Fibroblast of the aortic adventitia (primary cell): ENCODE measurements at regions not wholly inside any gene's neighbourhood (a gene's known extent, or its start where the extent isn't known, plus 50 kb on each side); places are given as distances from the start of the nearest gene placed in this dataset.

ENCODE experiments used
- DNase-seq: peaks from one replicate; pipeline ENCODE4 v3.0.0-alpha.2; 2010; ENCODE audit warnings: low read depth
- H3K4me3 ChIP-seq: 2 replicates; pipeline ENCODE4 v1.5.1; 2011; ENCODE audit warnings: low read depth, mild to moderate bottlenecking, control low read depth, low read length, moderate library complexity
- CTCF ChIP-seq: IDR thresholded peaks from 2 replicates; pipeline ENCODE4 v1.5.1; 2011; ENCODE audit warnings: mild to moderate bottlenecking, low read length, control low read depth, inconsistent platforms; ENCODE audit not compliant: insufficient read depth

GRCh38 chr18:39647627-39648534, 2082.3 kb upstream of the CELF4 start:
- no peak for TF ChIP-seq CTCF
- H3K4me3 ChIP-seq, result no peak overlapping the region
- DNase-seq, result peak; percentile 79

- no peak overlapping the region for H3K4me3 ChIP-seq
- no peak for DNase-seq
- no peak for TF ChIP-seq CTCF
Observed at GRCh38 chr18:39638224-39638623, 2072.6 kb upstream of the CELF4 start.

DNA sequence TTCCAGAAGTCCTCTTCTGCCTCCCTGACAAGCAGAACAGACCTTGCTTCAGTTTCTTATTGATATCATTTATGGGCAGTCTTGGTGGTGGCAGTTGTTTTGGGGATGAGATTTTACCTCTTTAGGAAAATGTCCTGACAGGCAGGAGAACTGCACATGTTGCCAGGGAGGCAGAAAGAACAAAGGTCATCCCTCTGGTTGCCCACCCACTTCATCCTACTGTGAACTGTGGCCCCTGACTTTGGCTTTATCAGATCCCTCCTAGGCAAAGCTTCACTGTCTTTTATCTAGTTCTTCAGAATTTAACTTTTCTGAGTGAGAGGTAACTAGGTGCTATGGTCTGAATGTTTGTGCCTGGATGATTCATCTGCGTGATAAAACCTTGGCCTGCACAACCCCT, 2071.3 kb upstream of the CELF4 start:
- no peak for TF ChIP-seq CTCF
- H3K4me3 ChIP-seq, result no peak overlapping the region
- DNase-seq, result no peak

DNA sequence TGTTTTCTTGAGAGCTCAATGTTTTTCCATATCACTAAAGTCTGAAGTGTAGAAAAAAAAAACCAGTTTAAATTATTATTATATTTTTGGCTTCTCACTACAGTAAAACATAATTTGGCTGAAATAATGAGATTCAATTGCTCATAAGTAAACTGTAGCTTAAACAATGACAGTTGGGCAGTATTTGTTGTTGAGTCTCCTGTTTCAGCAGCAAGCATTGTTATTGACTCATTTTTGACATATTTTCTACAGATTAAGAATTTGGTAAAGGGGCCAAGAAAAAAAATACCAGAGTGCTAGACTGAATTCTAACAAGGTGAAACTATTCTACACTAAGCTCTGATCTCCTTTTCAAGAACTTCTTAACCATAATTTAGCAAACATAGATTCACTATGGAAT, 2070.4 kb upstream of the CELF4 start:
- peak; percentile 8 for DNase-seq
- no peak for TF ChIP-seq CTCF
- no peak overlapping the region for H3K4me3 ChIP-seq

DNA sequence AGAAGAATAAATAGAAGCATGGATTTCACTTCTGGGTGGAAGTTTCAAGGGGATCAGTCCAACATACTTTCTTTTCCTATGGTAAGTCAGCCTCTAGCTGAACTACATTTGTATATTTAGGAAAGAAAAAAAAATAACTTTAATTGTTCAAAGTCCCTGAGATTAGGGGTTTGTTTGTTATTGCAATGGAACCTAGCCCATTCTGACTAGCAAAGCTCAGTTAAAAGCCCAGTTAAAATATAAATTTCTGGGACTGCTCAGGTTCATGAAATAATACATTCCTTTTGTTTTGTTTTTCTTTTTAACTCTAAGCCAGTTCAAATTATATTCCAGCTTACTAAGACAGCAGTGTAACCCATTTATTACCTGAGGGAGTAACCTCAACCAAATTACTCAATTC, 2069.6 kb upstream of the CELF4 start:
- DNase-seq, result no peak
- no peak for TF ChIP-seq CTCF
- H3K4me3 ChIP-seq, result no peak overlapping the region

GRCh38 chr18:39627936-39628335, 2062.3 kb upstream of the CELF4 start:
- no peak for DNase-seq
- H3K4me3 ChIP-seq, result no peak overlapping the region
- TF ChIP-seq CTCF, result no peak

DNA sequence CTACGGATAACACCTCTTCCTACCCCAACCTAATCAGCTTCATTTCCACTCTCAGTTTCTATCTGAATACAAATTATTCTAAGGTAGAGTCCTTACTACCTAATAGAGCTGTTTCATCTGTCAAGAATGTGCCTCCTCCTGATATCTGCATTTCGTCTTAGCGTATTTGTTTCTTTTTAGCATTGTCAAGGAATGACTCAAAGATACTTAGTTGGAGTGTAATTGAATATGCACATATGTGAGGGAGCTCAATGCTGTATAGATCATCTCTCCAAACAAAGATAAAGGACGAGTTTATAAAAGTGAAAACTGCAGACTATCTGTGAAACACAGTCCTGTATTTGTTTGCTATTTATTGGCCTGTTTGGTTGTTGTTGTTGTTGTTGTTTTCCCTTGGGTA, 2059.4 kb upstream of the CELF4 start:
- TF ChIP-seq CTCF, result no peak
- no peak overlapping the region for H3K4me3 ChIP-seq
- peak; percentile 33 for DNase-seq
